Esophagus mucosa (tissue), 1 donor: ENCODE measurements at regions not wholly inside any gene's neighbourhood (a gene's known extent, or its start where the extent isn't known, plus 50 kb on each side); places are given as distances from the start of the nearest gene placed in this dataset.
A peak's percentile ranks its signal among the peaks of the same experiment; 100 is the strongest.

Experiments used
- ATAC-seq: fragments of 200-7000 bp; cut with Tn5 transposase; one replicate; pipeline ENCODE4 v1.9.1; 2020
- donor health status: DM: yes; HTN: yes; CAD: no.

- ATAC-seq: no peak
Observed at GRCh38 chr1:34617321-34618118, 137.3 kb upstream of the GJB5 start.

DNA sequence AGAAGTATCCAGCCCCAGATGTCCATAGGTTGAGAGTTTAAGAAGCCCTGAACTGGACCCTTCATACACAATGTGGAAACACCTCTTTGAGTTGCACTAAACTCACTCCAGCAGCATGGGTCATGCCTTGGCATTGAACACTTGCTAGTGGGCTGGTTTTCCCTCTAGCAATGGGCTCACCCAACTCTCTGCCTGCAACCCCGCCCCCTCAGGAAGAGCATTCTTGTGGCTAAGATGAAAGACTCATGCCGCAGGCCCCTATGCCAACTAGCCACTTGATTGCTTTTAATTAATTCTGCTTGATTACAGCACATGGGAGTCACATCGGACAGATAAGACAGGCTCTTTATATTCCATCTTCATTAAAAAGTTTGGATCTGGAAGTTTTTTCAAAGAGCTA lies 136.5 kb upstream of the GJB5 start:
- ATAC-seq: no peak

- ATAC-seq: no peak
Observed at GRCh38 chr1:34619256-34619655, 135.6 kb upstream of the GJB5 start.

GRCh38 chr1:34621916-34622315 lies 132.9 kb upstream of the GJB5 start:
- no peak for ATAC-seq

- no peak for ATAC-seq
Observed at GRCh38 chr1:34625521-34626015, 129.3 kb upstream of the GJB5 start.

GRCh38 chr1:34627465-34628240 lies 127.2 kb upstream of the GJB5 start:
- no peak for ATAC-seq

GRCh38 chr1:34631126-34631525 lies 123.7 kb upstream of the GJB5 start:
- ATAC-seq: no peak

DNA sequence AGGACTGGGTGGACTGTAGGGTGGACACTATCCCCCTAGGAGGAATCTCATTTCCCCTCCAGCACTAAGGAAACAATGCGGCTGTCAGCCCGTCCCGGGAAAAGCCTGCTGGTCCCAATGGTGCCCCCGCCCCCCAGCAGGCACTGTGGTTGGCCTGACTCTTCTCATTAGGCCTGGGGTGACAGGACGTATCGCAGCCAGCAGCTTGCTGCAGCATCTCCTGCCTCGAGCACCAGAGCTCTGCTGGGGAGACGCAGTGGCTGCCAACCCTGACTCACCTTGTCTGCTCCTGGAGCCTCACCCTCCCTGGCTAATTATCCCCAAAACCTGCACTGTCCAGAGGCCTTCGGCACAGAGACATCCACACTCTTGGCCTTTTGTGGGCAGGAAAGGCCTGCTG lies 115.1 kb upstream of the GJB5 start:
- peak; percentile 75 for ATAC-seq

GRCh38 chr1:34640654-34641401 lies 114.0 kb upstream of the GJB5 start:
- ATAC-seq: peak; percentile 92

DNA sequence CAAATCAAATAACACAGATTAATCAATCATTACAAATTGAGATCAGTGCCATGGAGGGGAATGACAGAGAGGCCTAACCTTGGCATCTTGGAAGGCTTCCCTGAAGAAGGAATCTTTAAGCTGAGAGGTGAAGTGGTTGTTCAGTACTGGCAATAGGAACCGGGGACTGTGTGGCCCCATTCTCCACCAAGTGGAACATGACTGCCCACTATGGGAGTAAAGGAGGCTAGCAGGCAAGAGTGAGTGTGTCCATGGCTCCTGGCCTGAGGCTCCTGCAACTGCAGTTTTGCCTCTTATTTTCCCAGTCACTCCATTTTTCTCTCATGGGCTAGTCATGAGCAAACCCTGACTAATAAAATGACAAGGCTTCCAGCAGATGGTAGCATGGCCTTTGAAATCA lies 112.2 kb upstream of the GJB5 start:
- no peak for ATAC-seq

- no peak for ATAC-seq
Observed at GRCh38 chr1:34645109-34645688, 109.6 kb upstream of the GJB5 start.

DNA sequence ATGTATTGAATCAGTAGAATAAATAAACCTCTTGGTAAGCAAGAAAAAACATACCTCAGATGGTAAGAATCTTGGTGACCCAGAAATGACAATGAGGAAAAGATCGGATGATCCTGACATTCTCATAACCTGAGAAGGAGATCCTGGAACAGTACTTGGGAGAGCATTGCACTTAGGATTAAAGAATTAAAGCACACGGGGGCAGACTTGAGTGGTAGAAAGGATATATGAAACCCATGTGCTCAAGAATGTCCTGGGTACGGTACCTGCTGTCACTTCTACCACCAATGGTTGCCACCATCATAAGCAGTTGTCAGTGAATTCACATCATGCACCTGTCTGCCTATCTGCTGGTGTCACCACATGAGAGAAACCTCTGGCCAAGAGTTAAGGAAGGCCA lies 108.9 kb upstream of the GJB5 start:
- no peak for ATAC-seq

- no peak for ATAC-seq
Observed at GRCh38 chr1:34648501-34648900, 106.3 kb upstream of the GJB5 start.

- no peak for ATAC-seq
Observed at GRCh38 chr1:34650090-34650489, 104.8 kb upstream of the GJB5 start.

DNA sequence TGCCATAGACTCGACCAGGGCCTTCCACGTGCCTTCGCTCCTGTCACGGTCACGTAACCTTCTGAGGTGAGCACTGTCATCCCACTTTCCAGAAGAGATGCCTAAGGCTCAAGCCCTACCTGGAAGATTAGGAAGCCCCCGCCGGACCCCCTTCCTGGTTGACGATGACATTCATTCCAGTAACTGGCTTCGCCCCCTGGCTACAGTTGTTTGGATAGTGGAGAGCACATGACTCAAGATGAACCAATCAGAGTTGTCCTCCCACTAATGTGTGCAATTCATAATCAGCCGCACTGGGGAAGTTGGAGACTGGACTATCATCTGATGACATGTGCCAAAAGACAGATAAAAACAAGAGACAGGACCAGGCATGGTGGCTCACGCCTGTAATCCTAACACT lies 104.0 kb upstream of the GJB5 start:
- no peak for ATAC-seq

- no peak for ATAC-seq
Observed at GRCh38 chr1:34653110-34653509, 101.7 kb upstream of the GJB5 start.

GRCh38 chr1:34655206-34655874 lies 99.5 kb upstream of the GJB5 start:
- no peak for ATAC-seq

GRCh38 chr1:34655875-34656240 lies 99.0 kb upstream of the GJB5 start:
- no peak for ATAC-seq

DNA sequence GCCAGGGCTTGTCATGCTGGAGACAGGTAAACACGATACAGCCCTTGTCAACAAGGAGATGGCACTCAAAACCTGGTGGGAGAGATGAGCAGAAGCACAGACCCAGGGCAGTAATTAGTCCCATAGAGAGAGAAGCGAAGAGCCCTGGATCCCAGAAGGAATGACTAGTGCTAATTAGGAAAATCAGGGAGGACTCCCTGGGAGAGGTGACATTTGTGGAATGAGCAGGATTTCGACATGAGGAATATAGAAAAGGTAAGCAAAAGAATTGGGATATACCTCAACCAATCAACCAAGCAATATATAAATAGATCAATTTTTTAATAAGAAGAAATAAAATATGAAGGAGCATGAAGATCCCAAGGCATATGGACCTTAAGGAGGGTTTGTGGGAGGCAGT lies 98.5 kb upstream of the GJB5 start:
- ATAC-seq: no peak

DNA sequence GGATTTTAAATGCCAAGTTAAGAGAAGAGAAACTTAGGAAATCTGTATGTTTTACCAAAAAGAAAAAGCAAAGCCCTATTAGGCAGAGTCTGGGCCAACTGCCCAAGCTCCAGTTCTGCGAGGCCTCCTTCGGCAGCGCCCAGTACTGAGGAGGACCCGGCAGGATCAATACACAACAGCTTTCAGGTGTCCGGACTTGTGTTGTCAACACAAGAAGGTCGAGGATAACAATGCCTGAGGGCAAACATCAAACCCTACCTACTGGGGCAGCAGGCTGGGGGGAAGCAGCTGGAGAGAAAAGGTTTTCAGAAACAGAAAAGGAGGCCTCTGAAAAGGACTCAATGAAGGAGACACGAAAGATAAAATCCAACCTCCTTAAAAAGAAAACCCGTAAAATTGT lies 98.1 kb upstream of the GJB5 start:
- no peak for ATAC-seq

DNA sequence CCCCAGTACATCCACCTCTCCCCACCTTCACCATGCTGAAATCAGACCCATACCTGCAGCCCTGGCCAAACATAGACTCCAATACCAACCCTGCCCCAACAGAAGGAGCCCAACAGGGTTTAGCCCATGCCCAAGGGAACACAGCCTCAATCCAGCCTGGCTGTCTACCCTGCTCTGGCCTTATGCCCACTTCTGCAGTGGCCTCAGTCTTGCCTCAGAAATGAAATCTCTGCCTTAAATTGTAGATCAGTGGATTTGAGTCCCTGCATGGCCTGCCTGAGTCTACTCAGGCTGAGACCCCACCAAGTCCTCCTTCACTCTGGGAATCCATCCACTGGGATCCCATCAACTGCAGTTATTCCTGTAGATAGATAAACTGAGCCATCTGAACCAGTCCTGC lies 97.6 kb upstream of the GJB5 start:
- no peak for ATAC-seq

DNA sequence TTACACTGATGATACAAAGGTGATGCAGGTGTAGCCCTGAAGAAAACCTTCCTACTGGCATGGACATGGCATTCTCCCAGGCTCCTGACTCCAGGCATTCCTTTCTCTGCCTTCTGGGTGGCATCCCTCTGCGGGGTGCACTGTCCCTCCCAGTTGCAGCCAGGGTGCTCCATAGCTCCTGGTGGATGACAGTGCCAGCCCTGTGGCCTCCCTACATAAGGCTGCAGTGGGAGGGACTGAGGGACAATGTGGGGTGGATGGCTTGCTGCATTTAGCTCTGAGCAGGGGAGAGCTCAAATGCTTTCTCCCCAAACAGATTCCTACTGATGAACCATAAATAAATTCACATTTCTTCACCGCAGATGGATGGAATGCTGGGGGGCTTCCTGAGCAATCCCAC lies 97.0 kb upstream of the GJB5 start:
- ATAC-seq: no peak
